ENCODE measurements at regions not wholly inside any gene's neighbourhood (a gene's known extent, or its start where the extent isn't known, plus 50 kb on each side); places are given as distances from the start of the nearest gene placed in this dataset.

- Mint-ChIP-seq H3K27me3 (ENCODE audit: low read depth) (peaks cover 3% of the 10 kb centered on the region), H3K9me3 (no peaks in the 10 kb centered on the region), H3K36me3 (ENCODE audit: low read depth) (no peaks in the 10 kb centered on the region), H3K4me1 (no peaks in the 10 kb centered on the region), H3K27ac (ENCODE audit: unreplicated experiment) (no peak overlapping the region), H3K4me3 (no peak overlapping the region)
- no peak for DNase-seq (ENCODE audit: low read depth, low spot score)
- TF ChIP-seq, protein P1, sequence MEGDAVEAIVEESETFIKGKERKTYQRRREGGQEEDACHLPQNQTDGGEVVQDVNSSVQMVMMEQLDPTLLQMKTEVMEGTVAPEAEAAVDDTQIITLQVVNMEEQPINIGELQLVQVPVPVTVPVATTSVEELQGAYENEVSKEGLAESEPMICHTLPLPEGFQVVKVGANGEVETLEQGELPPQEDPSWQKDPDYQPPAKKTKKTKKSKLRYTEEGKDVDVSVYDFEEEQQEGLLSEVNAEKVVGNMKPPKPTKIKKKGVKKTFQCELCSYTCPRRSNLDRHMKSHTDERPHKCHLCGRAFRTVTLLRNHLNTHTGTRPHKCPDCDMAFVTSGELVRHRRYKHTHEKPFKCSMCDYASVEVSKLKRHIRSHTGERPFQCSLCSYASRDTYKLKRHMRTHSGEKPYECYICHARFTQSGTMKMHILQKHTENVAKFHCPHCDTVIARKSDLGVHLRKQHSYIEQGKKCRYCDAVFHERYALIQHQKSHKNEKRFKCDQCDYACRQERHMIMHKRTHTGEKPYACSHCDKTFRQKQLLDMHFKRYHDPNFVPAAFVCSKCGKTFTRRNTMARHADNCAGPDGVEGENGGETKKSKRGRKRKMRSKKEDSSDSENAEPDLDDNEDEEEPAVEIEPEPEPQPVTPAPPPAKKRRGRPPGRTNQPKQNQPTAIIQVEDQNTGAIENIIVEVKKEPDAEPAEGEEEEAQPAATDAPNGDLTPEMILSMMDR (conservative IDR thresholded peaks at IDR 0.05): no peak
Observed at GRCh38 chr9:108347463-108348188, 508.2 kb downstream of the ACTL7B start.

DNA sequence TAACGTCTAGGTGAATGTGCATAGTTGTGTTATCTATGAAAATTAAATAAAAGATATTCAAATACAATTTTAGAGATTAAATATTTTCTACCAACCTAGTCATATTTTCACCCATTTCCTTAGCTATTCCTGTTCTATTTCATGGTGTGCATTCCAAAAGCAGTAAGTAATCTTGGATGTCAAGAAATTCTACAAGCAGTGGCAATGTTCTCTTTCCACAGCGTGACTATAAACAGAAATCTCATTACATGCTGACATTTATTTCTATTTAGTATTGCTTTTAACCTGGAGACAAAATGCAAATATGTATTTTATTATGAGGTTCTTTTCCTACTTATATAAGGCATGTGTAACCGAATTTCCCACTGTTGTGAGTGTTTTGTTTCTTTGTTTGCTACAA is 510.0 kb downstream of the ACTL7B start:
- no peak for DNase-seq (ENCODE audit: low read depth, low spot score)
- TF ChIP-seq, protein P1 (conservative IDR thresholded peaks at IDR 0.05): no peak

GRCh38 chr9:108339251-108339650 is 516.5 kb downstream of the ACTL7B start:
- Mint-ChIP-seq H3K27ac (ENCODE audit: unreplicated experiment) (no peak overlapping the region), H3K27me3 (ENCODE audit: low read depth) (peaks cover 3% of the 10 kb centered on the region), H3K36me3 (ENCODE audit: low read depth) (no peaks in the 10 kb centered on the region), H3K9me3 (no peaks in the 10 kb centered on the region), H3K4me3 (no peak overlapping the region), H3K4me1 (no peaks in the 10 kb centered on the region)
- TF ChIP-seq, protein P1 (conservative IDR thresholded peaks at IDR 0.05): no peak
- no peak for DNase-seq (ENCODE audit: low read depth, low spot score)

More for the DNA sequence above, 510.0 kb downstream of the ACTL7B start:
- H3K36me3 Mint-ChIP-seq (ENCODE audit: low read depth): no peaks in the 10 kb centered on the region
- peaks cover 3% of the 10 kb centered on the region for H3K27me3 Mint-ChIP-seq (ENCODE audit: low read depth)
- no peak overlapping the region for H3K4me3 Mint-ChIP-seq
- no peak overlapping the region for H3K27ac Mint-ChIP-seq (ENCODE audit: unreplicated experiment)
- no peaks in the 10 kb centered on the region for H3K4me1 Mint-ChIP-seq
- no peaks in the 10 kb centered on the region for H3K9me3 Mint-ChIP-seq

- no peak for DNase-seq (ENCODE audit: low read depth, low spot score)
- TF ChIP-seq, protein P1 (conservative IDR thresholded peaks at IDR 0.05): no peak
- Mint-ChIP-seq H3K27ac (ENCODE audit: unreplicated experiment) (no peak overlapping the region), H3K4me3 (no peak overlapping the region), H3K36me3 (ENCODE audit: low read depth) (no peaks in the 10 kb centered on the region), H3K9me3 (no peaks in the 10 kb centered on the region), H3K27me3 (ENCODE audit: low read depth) (no peaks in the 10 kb centered on the region), H3K4me1 (peaks cover 6% of the 10 kb centered on the region)
Observed at GRCh38 chr9:108336575-108336974, 519.2 kb downstream of the ACTL7B start.

DNA sequence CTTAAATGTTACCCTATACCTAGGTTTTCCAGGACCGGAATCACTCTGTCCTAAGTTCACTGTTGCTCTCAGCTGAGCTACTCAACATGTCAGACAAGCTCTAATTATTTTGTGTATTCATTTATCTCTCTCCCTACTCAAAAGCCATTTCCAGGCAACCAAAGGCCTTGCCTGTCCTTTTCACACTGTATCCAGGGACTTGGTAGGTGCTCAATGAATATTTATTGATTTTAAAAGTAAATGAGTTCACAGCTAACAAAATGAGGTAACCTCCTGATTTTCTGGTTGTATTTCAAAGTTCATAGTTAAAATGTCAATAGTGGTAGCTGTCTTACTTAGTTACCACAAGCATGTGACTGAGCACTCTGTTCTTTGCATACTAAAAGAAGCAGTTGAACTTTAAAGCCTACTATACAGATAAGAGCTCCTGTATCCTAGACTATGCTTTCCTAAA is 522.2 kb downstream of the ACTL7B start:
- Mint-ChIP-seq H3K27me3 (ENCODE audit: low read depth) (no peaks in the 10 kb centered on the region), H3K4me1 (peaks cover 6% of the 10 kb centered on the region), H3K27ac (ENCODE audit: unreplicated experiment) (no peak overlapping the region), H3K4me3 (no peak overlapping the region), H3K9me3 (peaks cover 3% of the 10 kb centered on the region), H3K36me3 (ENCODE audit: low read depth) (peaks cover 3% of the 10 kb centered on the region)
- DNase-seq (ENCODE audit: low read depth, low spot score): no peak
- TF ChIP-seq, protein P1 (conservative IDR thresholded peaks at IDR 0.05): no peak

All from neural crest cell (in vitro differentiated cells).